ENCODE measurements at regions not wholly inside any gene's neighbourhood (a gene's known extent, or its start where the extent isn't known, plus 50 kb on each side); places are given as distances from the start of the nearest gene placed in this dataset.

- DNase-seq: no peak
Measured at GRCh38 chr5:88613051-88613450, 269.9 kb downstream of the MEF2C start.

- DNase-seq: no peak
Measured at GRCh38 chr5:88610586-88610985, 272.4 kb downstream of the MEF2C start.

GRCh38 chr5:88607492-88607891 lies 275.5 kb downstream of the MEF2C start:
- no peak for DNase-seq

- no peak for DNase-seq
Measured at GRCh38 chr5:88606626-88607025, 276.4 kb downstream of the MEF2C start.

- no peak for DNase-seq
Measured at GRCh38 chr5:88606173-88606572, 276.8 kb downstream of the MEF2C start.

- no peak for DNase-seq
Measured at GRCh38 chr5:88602584-88602983, 280.4 kb downstream of the MEF2C start.

GRCh38 chr5:88594441-88594840 lies 288.5 kb downstream of the MEF2C start:
- no peak for DNase-seq

- no peak for DNase-seq
Measured at GRCh38 chr5:88588609-88589008, 294.4 kb downstream of the MEF2C start.

- DNase-seq: no peak
Measured at GRCh38 chr5:88583471-88583870, 299.5 kb downstream of the MEF2C start.

GRCh38 chr5:88558366-88558765 lies 289.7 kb upstream of the TMEM161B start:
- DNase-seq: no peak

- no peak for DNase-seq
Measured at GRCh38 chr5:88557881-88558280, 289.2 kb upstream of the TMEM161B start.

GRCh38 chr5:88557131-88557530 lies 288.5 kb upstream of the TMEM161B start:
- DNase-seq: no peak

- DNase-seq: no peak
Measured at GRCh38 chr5:88556406-88556805, 287.8 kb upstream of the TMEM161B start.

- DNase-seq: no peak
Measured at GRCh38 chr5:88555674-88556073, 287.0 kb upstream of the TMEM161B start.

GRCh38 chr5:88553986-88554385 lies 285.3 kb upstream of the TMEM161B start:
- no peak for DNase-seq

- DNase-seq: no peak
Measured at GRCh38 chr5:88553136-88553875, 284.7 kb upstream of the TMEM161B start.

- DNase-seq: no peak
Measured at GRCh38 chr5:88552426-88552825, 283.8 kb upstream of the TMEM161B start.

GRCh38 chr5:88551724-88552345 lies 283.2 kb upstream of the TMEM161B start:
- no peak for DNase-seq

- no peak for DNase-seq
Measured at GRCh38 chr5:88550736-88551135, 282.1 kb upstream of the TMEM161B start.

GRCh38 chr5:88548136-88548805 lies 279.6 kb upstream of the TMEM161B start:
- DNase-seq: no peak

GRCh38 chr5:88545338-88545737 lies 276.7 kb upstream of the TMEM161B start:
- DNase-seq: no peak

GRCh38 chr5:88544671-88545070 lies 276.0 kb upstream of the TMEM161B start:
- no peak for DNase-seq

GRCh38 chr5:88544136-88544645 lies 275.5 kb upstream of the TMEM161B start:
- DNase-seq: no peak

GRCh38 chr5:88542786-88543185 lies 274.1 kb upstream of the TMEM161B start:
- no peak for DNase-seq

Measured in left hindlimb (tissue), 1 donor.